NCI-H2029 (cell line): ENCODE measurements at regions not wholly inside any gene's neighbourhood (a gene's known extent, or its start where the extent isn't known, plus 50 kb on each side); places are given as distances from the start of the nearest gene placed in this dataset.

ENCODE experiments used
- DNase-seq: peaks from one replicate; lab custom pipeline; 2025; lab: John Stamatoyannopoulos, UW

DNA sequence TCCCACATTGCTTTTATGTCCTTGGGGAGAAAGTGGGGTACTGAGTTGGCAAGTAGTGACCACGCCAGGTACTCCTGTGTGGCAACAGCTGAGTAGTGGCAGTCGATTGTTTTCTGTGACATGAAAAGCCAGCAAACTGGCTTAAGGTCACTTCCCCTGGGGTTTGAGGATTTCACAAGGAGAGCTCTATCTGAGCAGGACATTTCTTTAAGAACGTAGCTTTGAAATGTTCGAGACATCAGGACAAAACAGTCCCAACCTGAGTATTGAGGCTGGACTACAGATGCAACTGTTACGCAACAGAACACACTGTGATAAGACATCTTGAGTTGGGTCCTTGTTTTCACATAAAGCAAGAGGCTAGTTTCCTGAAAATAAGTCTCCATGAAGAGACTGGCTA is 146.7 kb upstream of the KLF14 start:
- no peak for DNase-seq

DNA sequence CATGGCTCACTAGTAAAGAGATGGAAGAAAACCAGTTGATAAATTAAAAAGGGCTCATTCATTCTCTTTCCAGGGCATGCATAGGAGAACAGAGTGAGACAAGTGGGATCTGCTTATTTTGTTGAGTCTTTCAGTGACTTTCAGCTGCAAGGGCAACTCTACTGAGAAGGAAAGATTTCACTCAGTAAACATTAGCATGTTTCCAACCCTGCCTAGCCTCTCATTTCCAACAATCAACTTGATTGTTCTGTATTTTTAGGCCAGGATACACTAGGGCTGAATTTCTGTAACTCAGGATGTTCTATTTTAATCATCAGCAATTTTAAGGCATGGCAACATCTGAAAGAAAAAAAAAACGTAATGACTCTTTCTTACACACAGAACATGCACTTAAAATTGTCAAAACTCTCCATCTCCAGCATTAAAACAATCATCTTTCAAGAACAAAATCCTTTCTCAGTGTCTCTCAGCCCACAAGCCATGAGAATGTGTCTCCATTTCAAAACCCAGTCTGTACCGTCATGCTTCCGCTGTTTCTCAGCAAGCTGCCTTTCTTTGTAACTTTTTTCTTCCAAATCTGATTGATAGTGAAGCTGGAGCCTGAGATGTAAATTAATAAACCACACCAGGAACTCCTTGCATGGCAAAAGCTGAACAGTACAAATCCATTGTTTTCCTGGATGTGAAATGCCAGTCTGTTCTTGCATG is 147.2 kb upstream of the KLF14 start:
- DNase-seq, result no peak

DNA sequence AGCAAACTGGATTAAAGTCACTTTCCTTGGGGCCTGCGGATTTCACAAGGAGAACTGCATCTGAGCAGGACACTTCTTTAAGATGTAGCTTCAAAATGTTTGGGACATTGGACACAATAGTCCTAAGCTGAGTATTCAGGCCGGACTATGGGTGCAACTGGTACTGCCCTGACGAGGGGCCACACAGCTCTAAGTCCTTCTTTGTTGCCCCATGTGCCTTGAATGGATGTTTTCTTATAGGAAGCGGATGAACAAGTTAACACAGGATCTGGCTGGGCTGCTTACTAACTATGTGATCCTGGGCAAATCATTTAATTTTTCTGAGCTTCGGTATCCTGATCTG is 147.8 kb upstream of the KLF14 start:
- DNase-seq, result no peak

DNA sequence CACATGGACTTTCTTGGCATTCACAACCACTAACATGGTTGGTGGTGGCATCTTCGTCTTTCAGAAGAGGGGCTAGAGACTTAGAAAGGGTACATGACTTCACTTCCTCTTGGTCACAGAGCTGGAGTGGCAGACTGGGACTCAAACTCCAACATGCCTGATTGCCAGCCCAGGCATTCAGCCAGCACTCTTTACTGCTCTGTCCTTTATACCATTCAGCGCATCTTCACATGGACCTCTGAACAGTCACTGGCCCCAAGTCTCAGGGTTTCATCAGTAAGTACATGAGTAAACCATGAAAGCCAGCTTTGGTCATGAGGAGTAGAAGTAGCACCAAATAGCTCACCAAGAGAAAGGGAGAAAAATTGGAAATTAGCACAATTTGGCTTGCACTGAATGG is 148.4 kb upstream of the KLF14 start:
- no peak for DNase-seq

DNA sequence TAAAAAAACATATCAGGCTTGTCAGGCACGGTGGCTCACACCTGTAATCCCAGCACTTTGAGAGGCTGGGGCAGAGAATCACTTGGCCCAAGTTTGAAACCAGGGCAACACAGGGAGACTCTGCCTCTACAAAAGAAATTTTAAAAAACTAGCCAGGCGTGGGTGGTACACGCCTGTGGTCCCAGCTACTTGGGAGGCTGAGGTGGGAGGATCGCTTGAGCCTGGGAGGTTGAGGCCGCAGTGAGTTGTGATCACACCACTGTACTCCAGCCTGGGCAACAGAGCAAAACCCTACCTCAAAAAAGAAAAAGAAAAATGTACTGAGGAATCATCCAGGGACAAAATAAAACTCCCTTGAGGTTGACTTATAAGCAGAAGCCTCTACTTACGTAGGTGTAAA is 149.9 kb upstream of the KLF14 start:
- no peak for DNase-seq

DNA sequence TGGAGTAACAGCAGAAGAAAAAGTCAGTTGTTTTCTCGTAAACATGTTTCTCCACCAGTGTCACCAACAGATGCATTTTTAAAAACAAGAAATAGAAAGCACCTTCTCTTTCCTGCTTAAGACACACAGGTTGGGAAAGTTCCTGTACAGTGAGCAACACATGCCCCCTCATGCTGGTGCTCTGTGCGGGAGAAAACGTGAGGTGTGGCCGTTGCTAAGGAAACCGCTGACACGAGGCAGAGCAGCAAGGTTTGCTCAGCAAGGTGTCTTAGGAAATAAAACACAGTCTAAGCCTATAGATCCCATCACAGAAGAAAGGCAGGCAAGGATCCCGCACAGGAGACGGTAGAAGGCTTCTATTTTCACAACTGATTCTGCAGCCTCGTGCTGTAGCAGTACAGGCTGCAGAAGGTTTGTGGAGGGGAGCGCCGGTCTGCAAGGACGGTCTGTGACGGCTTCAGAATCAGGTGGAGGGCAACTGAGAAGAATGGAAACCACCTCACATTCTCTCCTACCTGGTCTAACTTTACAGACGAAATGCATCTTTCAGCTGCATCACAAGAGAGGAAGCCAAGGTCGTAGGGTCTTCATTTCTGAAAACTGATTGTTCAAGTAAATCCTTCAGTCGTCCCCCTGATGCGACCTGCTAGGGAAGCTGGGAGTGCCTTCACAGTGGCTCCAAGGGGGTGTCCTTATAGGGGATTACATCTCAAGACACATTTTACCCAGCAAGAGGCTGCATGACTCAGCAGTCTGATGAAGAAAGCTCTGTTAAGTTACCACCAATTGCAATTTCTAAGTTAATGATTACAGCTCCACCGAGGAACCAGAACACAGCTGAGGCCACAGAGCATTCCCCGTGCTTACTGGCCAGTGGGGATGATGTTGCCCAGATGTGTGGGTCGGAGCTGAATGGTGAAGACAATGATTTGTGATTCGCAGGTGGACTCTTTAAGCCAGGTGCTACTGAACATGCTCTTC is 150.7 kb upstream of the KLF14 start:
- DNase-seq, result no peak

DNA sequence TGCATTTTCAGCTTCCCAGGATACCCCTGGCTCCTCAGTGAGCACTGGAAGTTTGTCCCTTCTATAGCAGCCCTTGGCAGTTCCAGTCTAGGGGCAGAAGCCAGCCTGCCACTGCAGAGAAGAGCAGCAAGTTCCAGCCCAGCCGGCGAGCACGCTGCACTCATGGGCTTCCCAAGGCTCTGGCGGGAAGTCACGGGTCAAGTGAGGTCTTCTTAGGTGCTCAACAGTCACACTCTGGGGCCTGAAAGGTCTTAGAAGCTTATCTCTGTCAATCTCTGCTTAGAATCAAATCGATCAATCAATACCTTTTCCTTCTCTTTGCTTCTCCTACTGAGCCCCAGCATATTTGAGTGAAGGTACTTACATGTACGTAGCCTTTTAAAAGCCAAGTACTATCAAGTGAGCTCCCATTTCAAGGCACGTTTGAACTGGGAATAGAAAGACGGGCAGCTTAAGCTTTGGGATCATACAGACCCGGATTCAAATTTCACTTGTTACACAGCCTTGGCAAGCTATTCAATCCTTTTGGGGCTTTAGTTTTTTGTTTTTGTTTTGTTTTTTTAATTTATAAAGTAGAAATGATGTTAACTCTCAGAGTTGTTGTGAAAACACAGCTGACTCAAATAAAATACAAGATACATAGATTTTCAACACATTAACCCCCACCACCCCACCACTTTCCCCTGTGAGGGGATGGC is 152.6 kb upstream of the KLF14 start:
- no peak for DNase-seq

DNA sequence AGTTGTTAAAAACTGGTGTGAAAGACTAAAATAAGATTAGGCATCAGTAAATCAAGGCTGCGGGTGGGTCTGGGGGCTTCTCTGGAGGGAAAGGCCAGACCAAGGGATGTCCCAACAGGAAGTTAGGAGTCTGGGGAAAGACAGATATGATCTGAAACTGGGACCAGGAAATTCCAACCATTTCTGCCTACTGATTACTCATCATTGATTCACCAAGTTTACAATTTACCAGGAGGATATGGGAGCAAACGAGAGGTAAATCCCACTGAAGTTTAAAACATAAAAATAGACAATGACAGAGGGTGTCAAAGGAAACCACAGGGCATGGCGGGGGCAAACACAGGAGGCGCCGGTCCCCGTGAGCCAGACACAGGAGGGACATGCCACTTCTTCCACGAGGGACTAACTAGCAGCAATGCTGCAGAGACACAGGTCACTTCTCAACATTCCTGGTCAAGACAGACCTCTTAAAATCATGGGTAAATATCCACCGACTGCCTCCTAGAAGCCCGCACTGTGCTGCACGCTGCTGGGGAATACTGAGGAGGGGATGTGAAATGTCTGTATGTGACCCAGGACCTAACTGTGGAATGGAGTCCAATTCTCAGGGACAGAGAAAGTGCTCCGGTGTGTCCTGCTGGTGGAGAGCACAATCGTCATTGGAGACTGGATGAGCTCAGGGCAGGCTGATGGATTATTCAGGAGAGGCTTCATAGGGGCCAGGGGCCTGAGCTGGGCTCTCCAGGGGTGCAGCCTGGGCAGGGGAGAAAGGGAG is 153.4 kb upstream of the KLF14 start:
- DNase-seq, result no peak

DNA sequence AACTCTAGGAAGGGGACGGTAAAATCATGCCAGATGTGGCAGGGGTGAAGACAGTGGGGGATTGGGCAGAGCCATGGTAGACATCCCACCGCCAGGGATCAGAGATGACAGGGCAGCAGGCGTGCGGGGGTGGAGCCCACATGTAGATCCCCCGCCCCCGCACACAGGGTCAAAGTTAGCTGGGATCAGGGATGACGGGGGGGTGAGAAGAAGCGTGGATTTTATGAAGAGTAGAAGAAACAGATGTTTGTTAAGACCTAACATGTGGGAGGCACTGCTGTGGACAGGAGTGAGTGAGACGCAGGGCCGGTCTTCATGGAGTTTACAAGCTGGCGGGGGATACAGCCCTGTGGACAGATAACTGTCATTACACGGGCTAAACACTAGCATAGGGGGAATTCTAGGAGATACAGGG is 154.0 kb upstream of the KLF14 start:
- no peak for DNase-seq

DNA sequence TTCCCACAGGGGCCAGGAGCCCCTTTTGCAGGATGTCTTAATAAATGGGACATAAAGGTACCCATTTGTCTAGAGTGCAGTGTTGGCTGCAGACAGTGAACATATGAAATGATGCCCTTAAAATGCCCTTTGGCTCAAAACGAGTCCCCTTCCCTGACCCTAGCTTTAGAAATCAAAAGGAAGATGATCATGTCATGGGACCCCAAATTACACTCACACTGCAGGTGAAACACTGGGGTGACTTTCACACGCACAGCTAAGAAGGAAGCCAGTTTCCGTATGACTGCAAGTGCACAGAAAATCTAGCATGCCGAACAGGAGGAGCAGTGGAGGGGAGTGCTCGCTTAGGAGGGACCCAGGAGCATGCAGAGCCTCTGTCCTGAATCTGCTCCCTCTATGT is 154.5 kb upstream of the KLF14 start:
- DNase-seq, result no peak

DNA sequence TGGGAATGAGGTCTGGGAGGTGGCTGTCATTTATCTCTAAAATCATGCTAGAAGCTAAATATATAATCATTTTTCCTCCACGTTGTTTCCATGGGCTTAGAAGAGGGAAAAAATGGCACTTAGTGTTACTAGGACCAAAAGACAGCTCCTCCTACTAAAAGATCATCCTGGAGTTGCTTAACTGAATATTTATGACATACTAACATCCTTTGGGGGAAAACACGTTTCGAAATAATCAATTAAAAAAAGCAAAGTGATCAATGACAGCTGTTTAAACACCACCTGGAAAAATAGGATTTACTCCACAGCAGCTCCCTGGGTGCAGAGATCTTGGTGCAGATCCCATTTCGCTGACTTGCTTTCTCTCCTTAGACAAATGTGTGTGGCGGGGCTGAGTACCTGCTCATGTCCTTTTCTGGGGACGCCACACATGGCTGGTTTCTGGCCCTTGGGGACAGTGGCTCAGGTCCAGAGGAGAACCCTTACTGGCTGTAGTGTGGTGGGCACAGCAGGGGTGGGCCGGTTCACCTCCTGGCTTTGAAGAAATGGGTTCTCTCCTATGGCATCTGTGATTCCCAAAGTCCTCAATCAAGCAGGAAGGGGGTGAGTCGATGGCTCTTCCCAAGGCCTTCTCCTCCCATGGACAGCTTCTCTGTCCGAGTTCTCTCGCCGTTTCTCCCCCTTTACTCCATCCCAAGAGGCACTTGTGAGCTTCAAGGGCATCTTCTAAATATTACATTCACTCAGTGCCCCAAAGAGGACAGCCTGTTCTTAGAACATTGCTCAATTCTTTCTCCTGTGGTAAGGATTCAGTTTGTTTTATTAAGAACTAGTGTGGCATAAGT is 156.4 kb upstream of the KLF14 start:
- no peak for DNase-seq

DNA sequence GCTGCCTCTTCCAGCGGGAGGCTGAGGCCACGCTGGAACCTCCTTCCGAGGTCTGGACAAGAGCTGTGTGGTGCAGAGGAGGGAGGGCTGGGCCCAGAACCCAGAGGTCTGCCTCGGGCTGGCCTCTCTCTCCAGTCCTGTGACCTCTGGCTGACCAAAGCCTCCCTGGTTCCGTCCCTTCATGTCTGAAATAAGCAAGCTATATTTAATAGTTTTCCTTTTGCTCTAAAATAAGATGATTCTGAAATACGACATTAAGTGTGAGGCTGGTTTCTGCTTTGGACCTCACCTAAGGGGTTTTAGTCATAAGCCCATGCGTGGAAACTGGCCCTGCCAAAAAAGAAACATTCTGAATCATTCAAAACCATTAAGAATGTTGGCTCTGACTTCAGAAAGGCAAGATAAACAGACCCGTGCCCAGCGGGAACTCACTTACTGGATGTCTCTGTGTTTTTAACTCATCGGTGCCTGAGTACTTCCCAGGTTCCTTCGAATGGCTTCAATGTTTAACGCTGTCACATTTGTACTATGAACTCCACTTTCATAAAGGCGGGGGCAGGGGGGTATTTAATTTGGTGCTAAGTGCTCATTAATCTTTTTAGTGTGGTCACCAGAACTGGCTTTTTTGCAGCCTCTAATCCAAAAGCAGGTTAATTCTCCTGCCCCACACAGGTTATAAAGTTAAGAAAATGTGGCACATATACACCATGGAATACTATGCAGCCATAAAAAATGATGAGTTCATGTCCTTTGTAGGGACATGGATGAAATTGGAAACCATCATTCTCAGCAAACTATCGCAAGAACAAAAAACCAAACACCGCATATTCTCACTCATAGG is 157.5 kb upstream of the KLF14 start:
- no peak for DNase-seq

DNA sequence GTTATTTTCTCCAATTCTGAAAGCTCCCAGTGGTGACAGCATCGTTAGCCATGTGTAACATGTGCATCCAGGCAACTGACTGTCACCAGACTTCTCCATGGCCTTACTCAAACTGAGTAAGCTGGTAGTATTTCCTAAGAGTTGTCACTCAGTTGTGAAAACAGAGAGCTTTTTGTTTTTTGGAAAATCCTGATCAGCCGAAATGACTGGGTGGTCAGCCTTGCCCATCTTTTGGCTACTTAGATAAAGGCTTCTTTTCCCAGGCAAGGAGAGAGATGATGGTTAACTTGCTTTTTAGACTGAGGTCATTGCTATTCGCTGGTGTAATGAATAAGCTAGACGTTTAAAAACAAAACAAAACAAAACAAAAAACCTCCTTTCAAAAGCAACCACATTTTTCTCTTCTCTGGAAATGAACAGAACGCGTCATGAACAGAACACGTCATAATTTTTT is 159.5 kb upstream of the KLF14 start:
- DNase-seq, result no peak

DNA sequence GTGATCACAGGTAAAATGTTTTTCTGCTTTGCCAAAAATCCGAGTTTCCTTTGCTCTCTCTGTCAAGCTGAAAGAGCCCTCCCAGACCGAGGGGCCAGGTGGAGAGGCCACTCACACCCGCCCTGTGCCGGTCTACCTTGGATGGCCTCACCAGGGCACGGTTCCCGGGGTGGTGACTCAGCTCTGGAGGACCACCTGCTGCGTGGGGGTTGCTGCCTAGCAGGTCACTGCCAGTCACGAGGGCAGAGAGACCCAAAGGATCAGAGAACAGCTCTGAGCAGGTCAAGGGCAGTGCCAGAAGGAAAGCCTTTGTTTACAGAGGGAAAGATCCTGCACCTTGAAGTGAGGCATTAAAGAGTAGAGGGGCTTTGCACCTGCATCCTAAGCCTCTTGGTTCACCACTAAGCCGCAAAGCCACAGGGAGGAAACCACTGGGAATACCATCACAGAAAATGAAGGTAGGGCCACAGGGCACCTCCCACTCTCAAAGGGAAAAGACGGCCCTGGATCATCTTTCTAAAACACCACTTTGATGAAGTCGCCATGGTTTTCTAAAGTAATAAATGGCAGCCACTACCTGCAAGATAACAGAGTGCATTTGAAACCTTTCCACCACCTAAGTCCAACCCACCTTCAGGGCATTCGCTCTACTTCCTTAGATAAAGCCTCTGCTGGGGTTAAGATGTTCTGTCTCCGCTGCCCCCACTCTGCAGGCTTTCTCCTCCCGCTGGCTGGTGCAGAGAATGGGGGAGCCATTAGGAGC is 160.3 kb upstream of the KLF14 start:
- DNase-seq, result peak; percentile 85

DNA sequence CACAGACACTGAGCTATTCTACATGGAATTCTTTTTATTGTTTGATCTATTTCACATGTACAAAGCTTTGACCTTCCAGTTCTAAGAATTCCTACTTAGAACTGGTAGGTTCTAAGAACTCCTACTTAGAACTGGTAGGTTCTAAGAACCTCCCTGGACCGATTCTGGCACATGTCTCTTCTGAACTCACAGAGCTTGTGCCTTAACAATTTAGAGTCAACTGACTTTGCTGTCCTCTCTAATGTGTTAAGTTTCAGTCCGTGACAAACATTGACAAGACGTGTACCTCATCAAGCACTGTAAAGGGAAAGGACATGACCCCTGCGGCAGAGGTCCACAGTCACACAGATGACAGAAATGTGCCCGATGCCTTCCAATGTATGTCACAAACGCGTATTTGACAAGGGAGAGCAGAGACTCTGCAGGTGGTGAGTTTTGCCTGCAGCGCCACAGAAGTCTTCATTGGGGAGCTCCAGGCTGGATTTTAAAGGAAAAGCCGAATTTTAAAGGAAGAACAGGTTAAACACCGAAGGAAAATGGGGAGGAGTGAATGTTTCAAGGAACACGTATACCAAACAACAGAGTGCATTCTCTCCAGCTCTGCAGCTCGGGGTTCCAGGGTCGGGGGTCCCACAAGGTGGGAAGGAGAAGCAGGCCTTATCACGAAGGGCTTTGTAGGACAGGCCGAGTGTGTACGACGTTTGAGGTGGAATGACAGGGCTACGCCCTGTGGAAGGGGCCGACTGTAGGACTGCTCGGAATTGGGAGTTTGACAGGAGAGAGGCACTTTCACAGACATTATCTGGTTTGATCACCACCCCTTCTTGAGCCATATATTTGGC is 161.1 kb upstream of the KLF14 start:
- no peak for DNase-seq

DNA sequence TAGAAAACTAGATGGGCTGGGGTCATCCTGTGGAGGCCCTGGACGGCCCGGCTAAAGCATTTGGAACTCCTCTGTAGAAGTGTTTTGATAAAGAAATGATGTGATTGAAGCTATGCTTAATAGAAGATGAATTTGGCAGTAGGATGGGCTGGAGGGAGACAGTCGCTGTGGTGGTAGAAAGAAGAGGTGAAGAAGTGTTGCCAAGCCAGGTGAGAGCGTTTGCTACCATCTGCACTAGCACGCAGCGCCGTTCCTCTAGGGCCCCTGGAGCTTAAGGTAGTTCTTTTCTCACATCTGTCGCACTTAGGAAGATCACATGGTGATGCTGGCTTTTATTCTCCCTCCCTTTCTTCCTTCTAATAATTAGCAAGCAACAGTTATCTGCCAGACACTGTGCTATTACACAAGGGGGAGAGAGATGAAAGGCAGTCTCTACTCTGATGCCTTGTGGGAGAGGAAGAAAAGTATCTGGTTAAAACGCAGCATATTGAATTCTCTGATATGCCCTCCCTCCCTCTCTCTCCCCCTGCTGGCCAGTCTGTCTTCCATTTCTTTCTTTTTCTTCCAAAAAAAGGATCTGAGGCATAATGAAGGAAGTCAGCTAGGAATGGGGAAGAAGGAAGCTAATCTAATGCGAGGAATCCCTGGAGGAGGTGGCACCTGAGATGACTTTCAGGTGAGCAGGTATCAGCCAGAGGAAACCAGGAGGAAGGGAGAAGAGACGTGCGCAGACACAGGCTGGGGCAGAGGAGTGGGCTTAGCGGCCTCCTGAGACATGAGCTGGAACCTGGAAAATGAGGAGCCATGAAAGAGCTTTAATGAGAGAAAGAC is 162.3 kb upstream of the KLF14 start:
- DNase-seq, result no peak

DNA sequence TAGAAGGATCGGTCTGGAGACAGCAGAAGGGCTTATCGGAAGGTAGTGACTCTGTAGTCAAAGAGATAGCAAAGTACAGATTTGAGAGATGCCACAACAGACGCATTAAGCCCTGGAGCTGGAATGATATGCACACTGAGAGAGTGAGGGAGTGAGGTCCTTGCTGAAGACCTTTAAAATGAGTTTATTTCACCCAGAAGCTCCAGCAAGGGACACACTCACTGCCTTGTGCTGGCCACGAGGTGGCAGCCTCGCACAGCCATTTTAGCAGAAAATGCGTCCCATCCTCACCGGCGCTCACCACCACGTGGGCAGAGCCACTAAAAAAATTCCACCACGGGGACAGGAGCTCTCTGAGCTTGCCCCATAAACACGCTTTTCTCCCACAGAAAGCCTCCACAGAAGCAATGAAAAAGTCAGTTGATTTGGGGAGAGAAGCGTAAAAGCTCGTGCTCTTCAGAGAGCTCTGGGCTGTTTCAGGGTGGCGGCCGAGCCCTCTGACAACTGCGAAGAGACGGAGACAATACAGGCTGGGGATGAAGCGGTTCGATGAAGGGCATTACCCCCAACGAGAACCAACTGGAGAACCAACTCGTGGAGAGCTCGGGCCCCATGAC is 163.0 kb upstream of the KLF14 start:
- peak; percentile 60 for DNase-seq
